ENCODE measurements at regions not wholly inside any gene's neighbourhood (a gene's known extent, or its start where the extent isn't known, plus 50 kb on each side); places are given as distances from the start of the nearest gene placed in this dataset.

DNA sequence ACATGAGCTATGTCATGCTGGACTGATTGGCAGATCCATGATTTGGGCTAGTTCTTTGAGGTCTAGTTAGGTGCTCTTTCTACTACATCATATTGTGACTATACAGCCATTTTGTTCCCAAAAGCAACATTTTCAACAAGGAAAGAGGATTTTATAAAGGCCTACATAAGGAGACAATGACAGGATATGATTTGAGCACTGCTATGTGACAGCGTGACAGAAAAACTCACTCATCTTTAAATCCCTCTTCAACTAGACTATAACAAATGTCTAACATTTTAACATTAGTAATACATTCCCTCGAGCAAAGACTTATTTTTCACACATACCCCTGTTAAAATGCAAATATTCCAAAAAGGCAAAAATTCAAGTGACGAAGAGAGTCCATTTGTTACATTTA is 209.6 kb upstream of the CHST9 start:
- TF ChIP-seq POLR2A (IDR thresholded peaks at IDR 0.05): no peak
- TF ChIP-seq, protein P1, sequence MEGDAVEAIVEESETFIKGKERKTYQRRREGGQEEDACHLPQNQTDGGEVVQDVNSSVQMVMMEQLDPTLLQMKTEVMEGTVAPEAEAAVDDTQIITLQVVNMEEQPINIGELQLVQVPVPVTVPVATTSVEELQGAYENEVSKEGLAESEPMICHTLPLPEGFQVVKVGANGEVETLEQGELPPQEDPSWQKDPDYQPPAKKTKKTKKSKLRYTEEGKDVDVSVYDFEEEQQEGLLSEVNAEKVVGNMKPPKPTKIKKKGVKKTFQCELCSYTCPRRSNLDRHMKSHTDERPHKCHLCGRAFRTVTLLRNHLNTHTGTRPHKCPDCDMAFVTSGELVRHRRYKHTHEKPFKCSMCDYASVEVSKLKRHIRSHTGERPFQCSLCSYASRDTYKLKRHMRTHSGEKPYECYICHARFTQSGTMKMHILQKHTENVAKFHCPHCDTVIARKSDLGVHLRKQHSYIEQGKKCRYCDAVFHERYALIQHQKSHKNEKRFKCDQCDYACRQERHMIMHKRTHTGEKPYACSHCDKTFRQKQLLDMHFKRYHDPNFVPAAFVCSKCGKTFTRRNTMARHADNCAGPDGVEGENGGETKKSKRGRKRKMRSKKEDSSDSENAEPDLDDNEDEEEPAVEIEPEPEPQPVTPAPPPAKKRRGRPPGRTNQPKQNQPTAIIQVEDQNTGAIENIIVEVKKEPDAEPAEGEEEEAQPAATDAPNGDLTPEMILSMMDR (IDR thresholded peaks at IDR 0.05): no peak
- TF ChIP-seq POLR2AphosphoS5 (IDR thresholded peaks at IDR 0.05): no peak
- TF ChIP-seq EP300 (IDR thresholded peaks at IDR 0.05; ENCODE audit: low read depth): no peak
